ENCODE measurements at regions not wholly inside any gene's neighbourhood (a gene's known extent, or its start where the extent isn't known, plus 50 kb on each side); places are given as distances from the start of the nearest gene placed in this dataset.
"Not testable (repeated sequence)": the region's sequence is repeated elsewhere in the genome, so short reads cannot be mapped to it uniquely, and the experiment has no call there.

- Histone ChIP-seq H3K27ac (no peak overlapping the region), H3K36me3 (no peaks in the 10 kb centered on the region), H3K4me3 (ENCODE audit: low read depth, low read length) (no peak overlapping the region), H3K27me3 (ENCODE audit: insufficient read depth, low read depth, severe bottlenecking) (no peaks in the 10 kb centered on the region), H3K9me3 (ENCODE audit: severe bottlenecking) (peaks cover 17% of the 10 kb centered on the region)
- TF ChIP-seq CTCF (IDR thresholded peaks at IDR 0.05; ENCODE audit: low read depth, low read length): no peak
- no peak for DNase-seq
Observed at GRCh38 chr10:71112138-71112785, 100.1 kb upstream of the UNC5B start.

- peaks cover 29% of the 10 kb centered on the region for H3K9me3 ChIP-seq (ENCODE audit: severe bottlenecking)
- no peak overlapping the region for H3K4me3 ChIP-seq (ENCODE audit: low read depth, low read length)
- no peak for DNase-seq
- no peaks in the 10 kb centered on the region for H3K27me3 ChIP-seq (ENCODE audit: insufficient read depth, low read depth, severe bottlenecking)
- H3K27ac ChIP-seq: no peak overlapping the region
- no peak for TF ChIP-seq CTCF (IDR thresholded peaks at IDR 0.05; ENCODE audit: low read depth, low read length)
- no peaks in the 10 kb centered on the region for H3K36me3 ChIP-seq
Observed at GRCh38 chr10:71116426-71116825, 95.9 kb upstream of the UNC5B start.

DNA sequence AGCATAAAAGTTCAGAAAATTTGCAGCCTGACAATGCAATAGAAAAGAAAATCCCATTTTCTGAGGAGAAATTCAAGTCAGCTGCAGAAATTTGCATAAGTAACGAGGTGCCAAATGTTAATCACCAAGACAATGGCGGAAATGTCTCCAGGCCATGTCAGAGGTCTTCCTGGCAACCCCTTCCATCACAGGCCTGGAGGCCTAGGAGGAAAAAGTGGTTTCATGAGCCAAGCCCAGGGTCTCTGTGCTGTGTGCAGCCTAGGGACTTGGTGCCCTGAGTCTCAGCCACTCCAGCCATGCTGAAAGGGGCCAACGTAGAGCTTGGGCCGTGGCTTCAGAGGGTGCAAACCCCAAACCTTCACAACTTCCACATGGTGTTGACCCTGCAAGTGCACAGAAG is 94.8 kb upstream of the UNC5B start:
- not testable (repeated sequence) for DNase-seq; H3K4me3 ChIP-seq (ENCODE audit: low read depth, low read length); H3K27me3 ChIP-seq (ENCODE audit: insufficient read depth, low read depth, severe bottlenecking); H3K36me3 ChIP-seq; H3K27ac ChIP-seq
- H3K9me3 ChIP-seq (ENCODE audit: severe bottlenecking): peaks cover 29% of the 10 kb centered on the region

GRCh38 chr10:71123023-71123422 is 89.3 kb upstream of the UNC5B start:
- no peak for TF ChIP-seq CTCF (IDR thresholded peaks at IDR 0.05; ENCODE audit: low read depth, low read length)
- peaks cover 6% of the 10 kb centered on the region for H3K9me3 ChIP-seq (ENCODE audit: severe bottlenecking)
- H3K36me3 ChIP-seq: no peaks in the 10 kb centered on the region
- no peaks in the 10 kb centered on the region for H3K27me3 ChIP-seq (ENCODE audit: insufficient read depth, low read depth, severe bottlenecking)
- no peak overlapping the region for H3K4me3 ChIP-seq (ENCODE audit: low read depth, low read length)
- H3K27ac ChIP-seq: no peak overlapping the region
- DNase-seq: no peak

GRCh38 chr10:71124921-71125748 is 87.2 kb upstream of the UNC5B start:
- Histone ChIP-seq H3K9me3 (ENCODE audit: severe bottlenecking) (peaks cover 5% of the 10 kb centered on the region), H3K27ac (no peak overlapping the region), H3K27me3 (ENCODE audit: insufficient read depth, low read depth, severe bottlenecking) (no peaks in the 10 kb centered on the region), H3K36me3 (no peaks in the 10 kb centered on the region), H3K4me3 (ENCODE audit: low read depth, low read length) (no peak overlapping the region)
- DNase-seq: no peak
- peak; percentile 43; the same call in 1 of the 2 replicates for TF ChIP-seq CTCF (IDR thresholded peaks at IDR 0.05; ENCODE audit: low read depth, low read length)

GRCh38 chr10:71125749-71126107 is 86.6 kb upstream of the UNC5B start:
- H3K27ac ChIP-seq: no peak overlapping the region
- no peaks in the 10 kb centered on the region for H3K27me3 ChIP-seq (ENCODE audit: insufficient read depth, low read depth, severe bottlenecking)
- DNase-seq: no peak
- no peaks in the 10 kb centered on the region for H3K36me3 ChIP-seq
- no peaks in the 10 kb centered on the region for H3K9me3 ChIP-seq (ENCODE audit: severe bottlenecking)
- no peak for TF ChIP-seq CTCF (IDR thresholded peaks at IDR 0.05; ENCODE audit: low read depth, low read length)
- H3K4me3 ChIP-seq (ENCODE audit: low read depth, low read length): no peak overlapping the region
